IPS DF 6.9 (cell line): ENCODE measurements at regions not wholly inside any gene's neighbourhood (a gene's known extent, or its start where the extent isn't known, plus 50 kb on each side); places are given as distances from the start of the nearest gene placed in this dataset.

Experiments
- DNase-seq: peaks from one replicate; pipeline ENCODE4 v3.0.0-alpha.2; 2013; ENCODE audit warnings: low read depth, low spot score
- H3K27ac ChIP-seq: one replicate; pipeline ENCODE4 v1.5.1; 2013; ENCODE audit warnings: low read length, control low read depth
- H3K27me3 ChIP-seq: 2 replicates; pipeline ENCODE4 v1.6.1; 2013; ENCODE audit warnings: mild to moderate bottlenecking, low read length; ENCODE audit not compliant: control insufficient read depth, insufficient read depth
- H3K36me3 ChIP-seq: 2 replicates; pipeline ENCODE4 v1.6.1; 2013; ENCODE audit warnings: low read length; ENCODE audit not compliant: control insufficient read depth, insufficient read depth
- H3K4me1 ChIP-seq: 2 replicates; pipeline ENCODE4 v1.6.1; 2013; ENCODE audit warnings: low read length; ENCODE audit not compliant: control insufficient read depth, insufficient read depth
- H3K4me3 ChIP-seq: 2 replicates; pipeline ENCODE4 v1.5.1; 2013; ENCODE audit warnings: mild to moderate bottlenecking, low read length
- H3K9me3 ChIP-seq: 2 replicates; pipeline ENCODE4 v1.6.1; 2013; ENCODE audit warnings: low read length, inconsistent platforms; ENCODE audit not compliant: control insufficient read depth, insufficient read depth
- WGBS: extraction: QIAGEN DNeasy Blood & Tissue Kit; methylation state at CpG from one replicate; pipeline ENCODE4 v1.1.7; 2013; ENCODE audit warnings: mixed read lengths, missing lambda C conversion rate; ENCODE audit not compliant: insufficient read length, insufficient coverage; 5-methylcytosine and 5-hydroxymethylcytosine counted together

DNA sequence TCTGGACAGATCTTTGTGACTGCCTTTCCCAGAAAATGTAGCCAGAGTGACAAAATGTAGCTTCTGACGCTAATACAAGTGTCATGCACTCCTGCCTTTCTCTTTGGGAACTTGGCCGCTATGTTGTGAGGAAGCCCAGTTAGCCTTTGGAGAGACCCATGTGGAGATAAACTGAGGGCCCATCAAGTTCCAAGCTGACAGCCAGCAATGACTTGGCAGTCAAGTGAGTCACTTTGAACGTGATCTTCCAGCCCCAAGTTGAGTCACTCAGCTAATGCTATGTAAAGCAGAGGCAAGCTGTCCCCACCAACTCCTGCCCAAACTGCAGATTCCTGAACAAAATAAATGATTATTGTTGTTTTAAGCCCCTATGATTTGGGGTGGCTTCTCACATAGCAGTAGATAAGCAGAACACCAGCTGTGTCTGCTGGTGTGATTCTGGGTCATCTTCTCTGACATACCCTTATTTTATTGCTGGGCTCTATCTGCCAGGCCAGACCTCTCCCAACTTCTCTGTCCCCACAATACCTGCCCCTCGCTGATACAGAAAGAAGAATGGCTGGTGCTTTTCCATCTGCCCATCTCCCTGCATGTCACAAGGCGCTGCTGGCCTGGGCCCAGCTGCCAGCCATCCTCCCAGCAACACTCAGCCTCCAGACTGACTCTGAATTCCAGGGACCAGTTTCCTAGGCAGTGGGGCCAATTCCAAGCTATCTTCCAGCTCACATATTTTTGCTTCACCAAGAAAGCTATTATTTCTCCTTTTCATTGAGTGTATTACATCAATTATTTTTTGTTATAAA is 274.8 kb downstream of the LRFN2 start:
- Histone ChIP-seq H3K4me3 (no peak overlapping the region), H3K36me3 (no peaks in the 10 kb centered on the region), H3K27ac (no peak overlapping the region), H3K4me1 (peaks cover 3% of the 10 kb centered on the region), H3K27me3 (no peaks in the 10 kb centered on the region), H3K9me3 (no peaks in the 10 kb centered on the region)
- DNase-seq, result no peak
- no CpG with 5 or more reads among the region's 5 CpGs for WGBS

- DNase-seq, result peak; percentile 87
- no CpG with 5 or more reads among the region's 12 CpGs for WGBS
- H3K27ac ChIP-seq, result no peak overlapping the region
These were observed 278.4 kb downstream of the LRFN2 start for GRCh38 chr6:40308533-40309306.

DNA sequence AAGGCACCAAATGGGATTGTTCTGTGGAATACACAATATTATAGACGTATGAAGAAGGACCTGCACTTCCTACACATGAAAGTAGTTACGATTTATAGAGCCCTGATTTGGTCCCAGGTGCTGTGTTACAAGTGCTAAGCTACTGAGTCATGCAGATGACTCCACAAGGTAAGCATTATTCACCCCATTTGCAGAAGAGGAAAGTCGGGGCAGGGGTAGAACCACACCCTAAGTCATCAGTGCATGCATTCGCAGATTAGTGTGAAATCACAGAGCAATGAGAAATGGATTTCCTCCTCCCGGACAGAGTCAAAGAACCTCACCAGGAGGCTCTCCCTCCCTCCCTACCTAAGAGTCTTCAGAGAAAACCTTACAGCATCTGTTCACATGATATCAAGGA is 279.5 kb downstream of the LRFN2 start:
- no peaks in the 10 kb centered on the region for H3K36me3 ChIP-seq
- WGBS, result no CpG with 5 or more reads among the region's 5 CpGs
- H3K27ac ChIP-seq, result no peak overlapping the region
- peaks cover 3% of the 10 kb centered on the region for H3K4me1 ChIP-seq
- H3K9me3 ChIP-seq, result no peaks in the 10 kb centered on the region
- no peak overlapping the region for H3K4me3 ChIP-seq
- H3K27me3 ChIP-seq, result no peaks in the 10 kb centered on the region
- DNase-seq, result no peak

More at GRCh38 chr6:40308533-40309306, 278.4 kb downstream of the LRFN2 start:
- Histone ChIP-seq H3K36me3 (no peaks in the 10 kb centered on the region), H3K9me3 (no peaks in the 10 kb centered on the region), H3K4me1 (peaks cover 3% of the 10 kb centered on the region), H3K4me3 (no peak overlapping the region), H3K27me3 (no peaks in the 10 kb centered on the region)

- H3K27ac ChIP-seq, result no peak overlapping the region
- no peaks in the 10 kb centered on the region for H3K9me3 ChIP-seq
- H3K36me3 ChIP-seq, result no peaks in the 10 kb centered on the region; the same call in 1 of the 2 replicates
- H3K4me1 ChIP-seq, result no peaks in the 10 kb centered on the region; the same call in 1 of the 2 replicates
- no peak overlapping the region for H3K4me3 ChIP-seq
- no peaks in the 10 kb centered on the region for H3K27me3 ChIP-seq
- DNase-seq, result no peak
- WGBS, result no CpG with 5 or more reads among the region's 8 CpGs
These were observed 284.2 kb downstream of the LRFN2 start for GRCh38 chr6:40302856-40303454.

GRCh38 chr6:40299681-40300080 is 287.5 kb downstream of the LRFN2 start:
- Histone ChIP-seq H3K27me3 (no peaks in the 10 kb centered on the region), H3K4me3 (no peak overlapping the region), H3K9me3 (no peaks in the 10 kb centered on the region), H3K27ac (no peak overlapping the region), H3K4me1 (no peaks in the 10 kb centered on the region; the same call in 1 of the 2 replicates), H3K36me3 (no peaks in the 10 kb centered on the region; the same call in 1 of the 2 replicates)
- no peak for DNase-seq
- whole genome bisulfite sequencing, result no CpG with 5 or more reads among the region's 6 CpGs

DNA sequence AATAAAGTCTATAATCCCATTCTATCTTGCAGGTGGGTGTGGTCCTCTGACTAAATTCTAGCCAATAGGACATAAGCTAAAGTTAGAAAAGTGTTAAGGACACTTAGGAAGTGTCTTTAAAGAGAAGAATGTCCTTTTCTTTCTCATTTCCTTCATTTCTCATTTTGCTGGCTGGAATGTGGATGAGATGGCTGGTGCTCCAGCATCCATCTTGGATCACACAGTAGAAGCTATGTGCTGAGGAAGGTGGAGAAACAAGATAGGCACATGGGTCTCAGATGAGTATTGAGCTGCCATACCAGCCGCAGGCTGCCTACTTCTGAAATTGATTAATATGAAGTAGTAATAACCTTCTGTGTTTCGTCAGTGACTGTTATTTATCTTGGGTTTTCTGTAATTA is 289.0 kb downstream of the LRFN2 start:
- Histone ChIP-seq H3K9me3 (no peaks in the 10 kb centered on the region), H3K27me3 (no peaks in the 10 kb centered on the region), H3K4me1 (no peaks in the 10 kb centered on the region; the same call in 1 of the 2 replicates), H3K4me3 (no peak overlapping the region), H3K27ac (no peak overlapping the region), H3K36me3 (no peaks in the 10 kb centered on the region; the same call in 1 of the 2 replicates)
- no CpG with 5 or more reads among the region's 2 CpGs for WGBS
- no peak for DNase-seq

GRCh38 chr6:40295251-40295950 is 291.8 kb downstream of the LRFN2 start:
- H3K27me3 ChIP-seq, result no peaks in the 10 kb centered on the region
- no peaks in the 10 kb centered on the region for H3K9me3 ChIP-seq
- H3K36me3 ChIP-seq, result no peaks in the 10 kb centered on the region
- DNase-seq, result no peak
- no peak overlapping the region for H3K27ac ChIP-seq
- no CpG with 5 or more reads among the region's 2 CpGs for WGBS
- no peak overlapping the region for H3K4me3 ChIP-seq
- H3K4me1 ChIP-seq, result no peaks in the 10 kb centered on the region

GRCh38 chr6:40293460-40294185 is 293.5 kb downstream of the LRFN2 start:
- Histone ChIP-seq H3K9me3 (no peaks in the 10 kb centered on the region), H3K4me3 (no peak overlapping the region), H3K36me3 (no peaks in the 10 kb centered on the region), H3K27ac (no peak overlapping the region), H3K4me1 (peaks cover 4% of the 10 kb centered on the region; the same call in 1 of the 2 replicates), H3K27me3 (no peaks in the 10 kb centered on the region)
- no peak for DNase-seq
- WGBS, result no CpG with 5 or more reads among the region's 10 CpGs

- no peaks in the 10 kb centered on the region for H3K9me3 ChIP-seq
- no peaks in the 10 kb centered on the region for H3K36me3 ChIP-seq
- H3K27ac ChIP-seq, result no peak overlapping the region
- peaks cover 5% of the 10 kb centered on the region; the same call in 1 of the 2 replicates for H3K4me1 ChIP-seq
- WGBS, result no CpG with 5 or more reads among the region's 1 CpG
- no peaks in the 10 kb centered on the region for H3K27me3 ChIP-seq
- H3K4me3 ChIP-seq, result no peak overlapping the region
- DNase-seq, result no peak
These were observed 294.1 kb downstream of the LRFN2 start for GRCh38 chr6:40293060-40293459.
